Central memory CD8-positive, alpha-beta T cell (primary cell): ENCODE measurements at regions not wholly inside any gene's neighbourhood (a gene's known extent, or its start where the extent isn't known, plus 50 kb on each side); places are given as distances from the start of the nearest gene placed in this dataset.

Experiments
- ATAC-seq: fragments of 150-1000 bp; cut with Tn5 transposase; replicated peaks from 2 replicates; pipeline ENCODE4 v1.10.0; 2022; ENCODE audit warnings: mild to moderate bottlenecking, moderate FRiP score, moderate number of reproducible peaks; ENCODE audit not compliant: poor library complexity, severe bottlenecking; ENCODE audit errors: extremely low read depth
- DNase-seq, 2 donors: peaks; one replicate each; pipeline ENCODE4 v3.0.0; 2021; ENCODE audit warnings: low spot score in 2 of 2
- H3K27ac Mint-ChIP-seq: one replicate; pipeline ENCODE4 v1.8.0; 2022; ENCODE audit warnings: low read depth, mild to moderate bottlenecking, moderate library complexity, mixed read lengths
- H3K27me3 Mint-ChIP-seq: one replicate; pipeline ENCODE4 v1.8.0; 2022; ENCODE audit warnings: mixed read lengths
- H3K36me3 Mint-ChIP-seq: one replicate; pipeline ENCODE4 v1.8.0; 2022; ENCODE audit warnings: mild to moderate bottlenecking, moderate library complexity, mixed read lengths; ENCODE audit not compliant: insufficient read depth
- H3K4me1 Mint-ChIP-seq: one replicate; pipeline ENCODE4 v1.8.0; 2022; ENCODE audit warnings: mixed read lengths
- H3K4me3 Mint-ChIP-seq: one replicate; pipeline ENCODE4 v1.8.0; 2022; ENCODE audit warnings: mild to moderate bottlenecking, moderate library complexity, mixed read lengths
- H3K9me3 Mint-ChIP-seq: one replicate; pipeline ENCODE4 v1.8.0; 2022; ENCODE audit warnings: mixed read lengths

GRCh38 chr20:39333211-39333610 is 371.1 kb downstream of the DHX35 start:
- Mint-ChIP-seq H3K9me3 (no peaks in the 10 kb centered on the region), H3K4me1 (no peaks in the 10 kb centered on the region), H3K36me3 (no peaks in the 10 kb centered on the region), H3K27ac (no peak overlapping the region), H3K27me3 (peaks cover 11% of the 10 kb centered on the region), H3K4me3 (no peak overlapping the region)
- no peak for DNase-seq
- ATAC-seq: no peak

GRCh38 chr20:39328347-39328746 is 366.2 kb downstream of the DHX35 start:
- Mint-ChIP-seq H3K4me1 (no peaks in the 10 kb centered on the region), H3K4me3 (no peak overlapping the region), H3K9me3 (no peaks in the 10 kb centered on the region), H3K36me3 (no peaks in the 10 kb centered on the region), H3K27ac (no peak overlapping the region), H3K27me3 (peaks cover 15% of the 10 kb centered on the region)
- no peak for ATAC-seq
- no peak for DNase-seq

GRCh38 chr20:39326050-39326449 is 363.9 kb downstream of the DHX35 start:
- H3K9me3 Mint-ChIP-seq: no peaks in the 10 kb centered on the region
- no peak overlapping the region for H3K27ac Mint-ChIP-seq

GRCh38 chr20:39318911-39319310 is 356.8 kb downstream of the DHX35 start:
- Mint-ChIP-seq H3K27me3 (peaks cover 33% of the 10 kb centered on the region), H3K4me1 (no peaks in the 10 kb centered on the region), H3K9me3 (no peaks in the 10 kb centered on the region), H3K27ac (no peak overlapping the region), H3K36me3 (no peaks in the 10 kb centered on the region), H3K4me3 (no peak overlapping the region)
- no peak for DNase-seq
- ATAC-seq: no peak

More at GRCh38 chr20:39326050-39326449, 363.9 kb downstream of the DHX35 start:
- no peak for ATAC-seq
- H3K4me3 Mint-ChIP-seq: no peak overlapping the region
- no peak for DNase-seq
- H3K27me3 Mint-ChIP-seq: peaks cover 15% of the 10 kb centered on the region
- H3K36me3 Mint-ChIP-seq: no peaks in the 10 kb centered on the region
- no peaks in the 10 kb centered on the region for H3K4me1 Mint-ChIP-seq

GRCh38 chr20:39312676-39313075 is 350.5 kb downstream of the DHX35 start:
- no peak for DNase-seq
- H3K9me3 Mint-ChIP-seq: peaks cover 4% of the 10 kb centered on the region
- H3K27ac Mint-ChIP-seq: no peak overlapping the region
- no peak for ATAC-seq
- H3K4me1 Mint-ChIP-seq: no peaks in the 10 kb centered on the region
- H3K27me3 Mint-ChIP-seq: peaks cover 30% of the 10 kb centered on the region
- H3K4me3 Mint-ChIP-seq: no peak overlapping the region
- H3K36me3 Mint-ChIP-seq: no peaks in the 10 kb centered on the region

- no peak overlapping the region for H3K4me3 Mint-ChIP-seq
- H3K36me3 Mint-ChIP-seq: no peaks in the 10 kb centered on the region
- no peak overlapping the region for H3K27ac Mint-ChIP-seq
- peaks cover 30% of the 10 kb centered on the region for H3K27me3 Mint-ChIP-seq
- DNase-seq: no peak
- peaks cover 4% of the 10 kb centered on the region for H3K9me3 Mint-ChIP-seq
- no peaks in the 10 kb centered on the region for H3K4me1 Mint-ChIP-seq
- ATAC-seq: no peak
Measured at GRCh38 chr20:39311851-39312506, 349.8 kb downstream of the DHX35 start.

- Mint-ChIP-seq H3K9me3 (peaks cover 4% of the 10 kb centered on the region), H3K4me1 (no peaks in the 10 kb centered on the region)
Measured at GRCh38 chr20:39310363-39310995, 348.3 kb downstream of the DHX35 start.

GRCh38 chr20:39309458-39309857 is 347.3 kb downstream of the DHX35 start:
- Mint-ChIP-seq H3K27ac (no peak overlapping the region), H3K36me3 (no peaks in the 10 kb centered on the region), H3K9me3 (peaks cover 4% of the 10 kb centered on the region), H3K27me3 (peaks cover 19% of the 10 kb centered on the region), H3K4me1 (no peaks in the 10 kb centered on the region), H3K4me3 (no peak overlapping the region)
- DNase-seq: no peak
- no peak for ATAC-seq

More at GRCh38 chr20:39310363-39310995, 348.3 kb downstream of the DHX35 start:
- Mint-ChIP-seq H3K27ac (no peak overlapping the region), H3K4me3 (no peak overlapping the region), H3K36me3 (no peaks in the 10 kb centered on the region), H3K27me3 (peaks cover 20% of the 10 kb centered on the region)
- no peak for DNase-seq
- no peak for ATAC-seq

GRCh38 chr20:39302312-39302711 is 340.2 kb downstream of the DHX35 start:
- DNase-seq (no peak), ATAC-seq (no peak)
- Mint-ChIP-seq H3K27ac (no peak overlapping the region), H3K36me3 (no peaks in the 10 kb centered on the region), H3K27me3 (no peaks in the 10 kb centered on the region), H3K4me1 (no peaks in the 10 kb centered on the region), H3K4me3 (no peak overlapping the region), H3K9me3 (no peaks in the 10 kb centered on the region)

GRCh38 chr20:39299783-39300182 is 337.6 kb downstream of the DHX35 start:
- H3K4me1 Mint-ChIP-seq: no peaks in the 10 kb centered on the region
- no peak overlapping the region for H3K27ac Mint-ChIP-seq
- no peaks in the 10 kb centered on the region for H3K9me3 Mint-ChIP-seq
- peaks cover 8% of the 10 kb centered on the region for H3K27me3 Mint-ChIP-seq
- H3K36me3 Mint-ChIP-seq: no peaks in the 10 kb centered on the region
- no peak overlapping the region for H3K4me3 Mint-ChIP-seq
- ATAC-seq (no peak), DNase-seq (no peak)

- H3K36me3 Mint-ChIP-seq: no peaks in the 10 kb centered on the region
- no peak for ATAC-seq
- H3K4me1 Mint-ChIP-seq: no peaks in the 10 kb centered on the region
- H3K4me3 Mint-ChIP-seq: no peak overlapping the region
- no peak overlapping the region for H3K27ac Mint-ChIP-seq
- no peaks in the 10 kb centered on the region for H3K9me3 Mint-ChIP-seq
- peaks cover 12% of the 10 kb centered on the region for H3K27me3 Mint-ChIP-seq
- DNase-seq: no peak
Measured at GRCh38 chr20:39298571-39299506, 336.7 kb downstream of the DHX35 start.

- Mint-ChIP-seq H3K4me3 (no peak overlapping the region), H3K4me1 (no peaks in the 10 kb centered on the region), H3K27ac (no peak overlapping the region), H3K36me3 (no peaks in the 10 kb centered on the region), H3K9me3 (no peaks in the 10 kb centered on the region), H3K27me3 (peaks cover 16% of the 10 kb centered on the region)
- no peak for DNase-seq
- no peak for ATAC-seq
Measured at GRCh38 chr20:39298121-39298520, 336.0 kb downstream of the DHX35 start.
